Prostate gland (tissue), 2 donors: ENCODE measurements at regions not wholly inside any gene's neighbourhood (a gene's known extent, or its start where the extent isn't known, plus 50 kb on each side); places are given as distances from the start of the nearest gene placed in this dataset.
"Not testable (repeated sequence)": the region's sequence is repeated elsewhere in the genome, so short reads cannot be mapped to it uniquely, and the experiment has no call there.

Source experiments
- DNase-seq: peaks from one replicate; pipeline ENCODE4 v3.0.0-alpha.2; 2019; ENCODE audit warnings: low spot score
- H3K27ac ChIP-seq, 2 donors: fragments of 200-600 bp; sonication (generic); 2 replicates each; pipeline ENCODE4 v1.5.1; 2017 to 2019
- H3K27me3 ChIP-seq: fragments of 200-600 bp; sonication (generic); replicated peaks from 2 replicates; pipeline ENCODE4 v1.5.1; 2019; ENCODE audit not compliant: insufficient read depth
- H3K36me3 ChIP-seq, 2 donors: fragments of 200-600 bp; sonication (generic); 1 replicate in 1 of 2; 2 replicates in 1 of 2; pipeline versions ENCODE4 v1.5.1 to v1.8.1; 2017 to 2019
- H3K4me1 ChIP-seq: fragments of 200-600 bp; sonication (generic); replicated peaks from 2 replicates; pipeline ENCODE4 v1.5.1; 2019
- H3K4me3 ChIP-seq, 2 donors: fragments of 200-600 bp; sonication (generic); 2 replicates each; pipeline ENCODE4 v1.5.1; 2017 to 2019
- H3K9me3 ChIP-seq: fragments of 200-600 bp; sonication (generic); 2 replicates; pipeline ENCODE4 v1.5.1; 2017
- CTCF ChIP-seq, 4 experiments: fragments of 200-600 bp in 2 of 4; fragments of 450-650 bp in 2 of 4; sonication (generic) in 2 of 4; IDR thresholded peaks; 1 replicate in 3 of 4; 2 replicates in 1 of 4; pipeline ENCODE4 v1.5.1; 2016 to 2019; ENCODE audit warnings: antibody characterized with exemption in 4 of 4, mild to moderate bottlenecking in 2 of 4, moderate library complexity in 2 of 4
- POLR2A ChIP-seq: fragments of 450-650 bp; IDR thresholded peaks from one replicate; pipeline ENCODE4 v1.6.1; 2016; ENCODE audit warnings: antibody characterized with exemption, mild to moderate bottlenecking
- POLR2AphosphoS5 ChIP-seq: sonication (generic); formaldehyde crosslinking; IDR thresholded peaks from one replicate; pipeline ENCODE4 v1.6.1; 2017; ENCODE audit warnings: antibody characterized with exemption
- WGBS: methylation state at CpG from one replicate; pipeline ENCODE4 v1.1.5; 2018; 5-methylcytosine and 5-hydroxymethylcytosine counted together
- intact Hi-C: fragments of 100-400 bp; cut with DNase I; formaldehyde crosslinking; loops from one replicate; pipeline ENCODE4 v1.14.2; 2022

- WGBS, result 99% methylated on average over 4 of the region's 4 CpGs
- no peaks in the 10 kb centered on the region for H3K4me1 ChIP-seq
- no peaks in the 10 kb centered on the region for H3K9me3 ChIP-seq
- no peaks in the 10 kb centered on the region for H3K36me3 ChIP-seq
- no peak overlapping the region for H3K4me3 ChIP-seq
- no peak for DNase-seq
- intact Hi-C loops, result no loop called here
- TF ChIP-seq POLR2AphosphoS5 (no peak), POLR2A (no peak), CTCF (IDR thresholded peaks at IDR 0.05) (no peak)
- no peak overlapping the region for H3K27ac ChIP-seq
- no peaks in the 10 kb centered on the region for H3K27me3 ChIP-seq
Measured at GRCh38 chr15:39416258-39416657, 164.6 kb upstream of the THBS1 start.

GRCh38 chr15:39417366-39418134 lies 163.3 kb upstream of the THBS1 start:
- no peak overlapping the region for H3K27ac ChIP-seq

DNA sequence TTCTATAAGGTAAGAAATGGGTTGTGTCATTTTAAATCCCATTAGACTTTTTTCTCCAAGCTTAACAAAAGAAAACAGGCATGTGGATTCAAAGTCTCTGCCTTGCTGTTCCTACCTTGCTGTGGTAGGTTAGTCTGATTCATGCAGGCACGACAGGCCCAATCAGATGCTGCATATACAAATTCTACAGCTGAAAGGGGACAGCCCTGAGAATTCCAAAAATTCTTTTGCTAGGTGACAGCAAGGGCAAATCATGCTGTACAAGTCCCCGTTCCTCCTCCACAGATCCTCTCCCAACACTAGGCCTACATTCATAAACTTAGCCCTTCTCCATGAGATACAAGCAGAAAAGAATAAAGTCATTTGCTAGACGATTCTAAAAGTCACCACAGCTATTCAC lies 161.2 kb upstream of the THBS1 start:
- no peak for DNase-seq
- 45% methylated on average over 3 of the region's 3 CpGs for WGBS
- intact Hi-C loops, result no loop called here
- no peaks in the 10 kb centered on the region for H3K36me3 ChIP-seq
- H3K4me1 ChIP-seq, result no peaks in the 10 kb centered on the region
- no peaks in the 10 kb centered on the region for H3K9me3 ChIP-seq
- H3K4me3 ChIP-seq, result peak overlapping the region in 1 of 2 donors; percentile 8
- TF ChIP-seq POLR2A, result no peak
- no peak for TF ChIP-seq CTCF (IDR thresholded peaks at IDR 0.05)
- no peak for TF ChIP-seq POLR2AphosphoS5
- H3K27me3 ChIP-seq, result no peaks in the 10 kb centered on the region
- peak overlapping the region; percentile 66 to 74 for H3K27ac ChIP-seq

More at GRCh38 chr15:39417366-39418134, 163.3 kb upstream of the THBS1 start:
- 67% methylated on average over 6 of the region's 6 CpGs for WGBS
- H3K4me3 ChIP-seq, result no peak overlapping the region
- intact Hi-C loops, result no loop called here
- DNase-seq, result no peak
- H3K9me3 ChIP-seq, result no peaks in the 10 kb centered on the region
- H3K27me3 ChIP-seq, result no peaks in the 10 kb centered on the region
- TF ChIP-seq POLR2AphosphoS5, result no peak
- TF ChIP-seq CTCF (IDR thresholded peaks at IDR 0.05), result no peak
- TF ChIP-seq POLR2A, result no peak
- H3K4me1 ChIP-seq, result no peaks in the 10 kb centered on the region
- H3K36me3 ChIP-seq, result no peaks in the 10 kb centered on the region

DNA sequence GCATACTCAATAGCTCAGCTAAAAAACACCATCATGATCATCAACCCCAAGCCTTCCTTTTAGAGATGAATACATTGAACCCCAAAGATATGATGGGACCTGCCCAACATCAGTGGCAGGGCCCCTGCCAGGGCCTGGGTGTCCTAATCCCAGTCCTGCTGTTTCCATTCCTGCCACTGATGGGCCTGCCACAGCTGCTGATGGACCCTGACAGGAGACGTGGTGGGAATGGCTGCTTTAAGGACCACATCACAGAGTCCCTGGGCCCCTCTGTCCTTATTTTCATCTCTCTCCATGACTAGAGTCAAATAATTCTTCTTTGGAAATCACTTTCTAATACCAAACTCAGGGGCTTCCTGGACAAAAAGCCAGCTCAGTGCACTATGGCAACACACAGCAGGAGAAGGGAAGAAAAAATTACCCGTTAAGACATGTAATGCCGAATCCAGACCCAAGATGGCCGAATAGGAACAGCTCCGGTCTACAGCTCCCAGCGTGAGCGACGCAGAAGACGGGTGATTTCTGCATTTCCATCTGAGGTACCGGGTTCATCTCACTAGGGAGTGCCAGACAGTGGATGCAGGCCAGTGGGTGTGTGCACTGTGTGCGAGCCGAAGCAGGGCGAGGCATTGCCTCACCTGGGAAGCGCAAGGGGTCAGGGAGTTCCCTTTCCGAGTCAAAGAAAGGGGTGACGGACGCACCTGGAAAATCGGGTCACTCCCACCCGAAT lies 160.6 kb upstream of the THBS1 start:
- H3K9me3 ChIP-seq, H3K4me1 ChIP-seq, intact Hi-C loops, DNase-seq, H3K36me3 ChIP-seq, H3K27me3 ChIP-seq: not testable (repeated sequence)
- 52% methylated on average over 14 of the region's 19 CpGs for WGBS
- peak overlapping the region; percentile 8 to 18 for H3K4me3 ChIP-seq
- peak overlapping the region; percentile 66 to 74 for H3K27ac ChIP-seq

DNA sequence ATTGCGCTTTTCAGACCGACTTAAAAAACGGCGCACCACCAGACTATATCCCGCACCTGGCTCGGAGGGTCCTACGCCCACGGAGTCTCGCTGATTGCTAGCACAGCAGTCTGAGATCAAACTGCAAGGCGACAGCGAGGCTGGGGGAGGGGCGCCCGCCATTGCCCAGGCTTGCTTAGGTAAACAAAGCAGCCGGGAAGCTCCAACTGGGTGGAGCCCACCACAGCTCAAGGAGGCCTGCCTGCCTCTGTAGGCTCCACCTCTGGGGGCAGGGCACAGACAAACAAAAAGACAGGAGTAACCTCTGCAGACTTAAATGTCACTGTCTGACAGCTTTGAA lies 160.1 kb upstream of the THBS1 start:
- H3K4me3 ChIP-seq, result peak overlapping the region; percentile 8 to 18
- H3K27ac ChIP-seq, intact Hi-C loops, H3K9me3 ChIP-seq, H3K27me3 ChIP-seq, H3K4me1 ChIP-seq, H3K36me3 ChIP-seq, DNase-seq: not testable (repeated sequence)
- WGBS, result 73% methylated on average over 10 of the region's 14 CpGs
